ENCODE measurements at regions not wholly inside any gene's neighbourhood (a gene's known extent, or its start where the extent isn't known, plus 50 kb on each side); places are given as distances from the start of the nearest gene placed in this dataset.

- no peak for DNase-seq (ENCODE audit: low spot score)
- Histone ChIP-seq H3K4me3 (no peak overlapping the region), H3K27ac (no peak overlapping the region)
- no peak for TF ChIP-seq CTCF (IDR thresholded peaks at IDR 0.05)
These were observed 357.6 kb downstream of the RPS29 start for GRCh38 chr14:49228552-49228951.

DNA sequence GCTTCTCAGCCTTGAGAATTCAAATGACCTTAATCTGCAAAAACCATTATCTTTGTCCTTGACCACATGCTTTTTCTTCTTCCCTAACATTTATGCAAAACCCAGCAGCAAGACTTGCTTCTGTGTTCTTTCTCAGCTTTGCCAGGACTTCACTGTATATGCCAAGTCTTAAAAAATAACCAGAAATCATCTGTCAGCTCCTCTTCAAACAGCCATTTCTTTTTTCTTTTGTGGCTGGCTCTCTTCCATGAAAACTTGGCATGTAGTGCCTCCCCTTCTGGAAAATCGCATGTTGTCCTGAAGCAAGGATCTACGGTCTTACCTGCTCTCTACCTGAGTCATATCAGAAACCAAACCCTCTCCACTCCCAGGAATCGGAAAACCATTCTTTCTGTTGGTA, 364.9 kb downstream of the RPS29 start:
- TF ChIP-seq CTCF (IDR thresholded peaks at IDR 0.05) = no peak
- Histone ChIP-seq H3K27ac (no peak overlapping the region), H3K4me3 (no peak overlapping the region)
- no peak for DNase-seq (ENCODE audit: low spot score)

- DNase-seq (ENCODE audit: low spot score) = no peak
- no peak for TF ChIP-seq CTCF (IDR thresholded peaks at IDR 0.05)
- Histone ChIP-seq H3K4me3 (no peak overlapping the region), H3K27ac (no peak overlapping the region)
These were observed 365.7 kb downstream of the RPS29 start for GRCh38 chr14:49220492-49220891.

GRCh38 chr14:49218436-49219092, 367.6 kb downstream of the RPS29 start:
- no peak overlapping the region for H3K4me3 ChIP-seq
- DNase-seq (ENCODE audit: low spot score) = no peak
- no peak for TF ChIP-seq CTCF (IDR thresholded peaks at IDR 0.05)
- H3K27ac ChIP-seq = peak overlapping the region in 1 of 2 donors; percentile 43

DNA sequence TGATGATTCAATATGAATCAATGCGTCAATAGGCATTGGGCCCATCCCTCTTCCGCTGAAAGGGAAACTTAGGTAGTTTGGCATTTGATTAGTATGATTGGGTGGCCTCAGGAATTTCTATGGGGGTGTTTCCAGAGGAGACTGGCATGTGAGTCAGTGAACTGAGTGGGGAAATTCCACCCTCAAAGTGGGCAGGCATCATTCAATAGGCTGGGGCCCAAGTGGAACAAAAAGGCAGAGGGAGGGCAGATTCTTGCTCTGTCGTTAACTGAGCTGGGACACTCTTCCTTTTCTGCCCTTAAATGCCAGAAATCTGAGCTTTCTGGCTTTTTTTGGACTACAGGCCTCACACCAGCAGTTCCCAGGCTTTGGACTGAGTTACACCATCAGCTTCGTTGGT, 373.5 kb downstream of the RPS29 start:
- Histone ChIP-seq H3K4me3 (no peak overlapping the region), H3K27ac (no peak overlapping the region)
- no peak for DNase-seq (ENCODE audit: low spot score)
- no peak for TF ChIP-seq CTCF (IDR thresholded peaks at IDR 0.05)

- no peak for TF ChIP-seq CTCF (IDR thresholded peaks at IDR 0.05)
These were observed 376.8 kb downstream of the RPS29 start for GRCh38 chr14:49209416-49209815.

GRCh38 chr14:49206828-49207227, 379.4 kb downstream of the RPS29 start:
- no peak overlapping the region for H3K4me3 ChIP-seq
- TF ChIP-seq CTCF (IDR thresholded peaks at IDR 0.05) = no peak
- no peak for DNase-seq (ENCODE audit: low spot score)
- no peak overlapping the region for H3K27ac ChIP-seq

More at GRCh38 chr14:49209416-49209815, 376.8 kb downstream of the RPS29 start:
- Histone ChIP-seq H3K27ac (no peak overlapping the region), H3K4me3 (no peak overlapping the region)
- no peak for DNase-seq (ENCODE audit: low spot score)

All from coronary artery (tissue), 2 donors.